Neural progenitor cell (in vitro differentiated cells): ENCODE measurements at regions not wholly inside any gene's neighbourhood (a gene's known extent, or its start where the extent isn't known, plus 50 kb on each side); places are given as distances from the start of the nearest gene placed in this dataset.

Experiments
- DNase-seq: peaks from one replicate; pipeline ENCODE4 v3.0.0-alpha.2; 2016; ENCODE audit warnings: low spot score
- H2AFZ ChIP-seq: fragments of 200-600 bp; sonication (generic); replicated peaks from 2 replicates; pipeline ENCODE4 v1.6.1; 2016; ENCODE audit warnings: antibody characterized with exemption
- H3F3A ChIP-seq: fragments of 200-600 bp; sonication (generic); 2 replicates; pipeline ENCODE4 v1.6.1; 2016; ENCODE audit warnings: antibody characterized with exemption, low read depth
- H3K27ac ChIP-seq: fragments of 200-600 bp; sonication (generic); 2 replicates; pipeline ENCODE4 v1.5.1; 2016; ENCODE audit warnings: mild to moderate bottlenecking
- H3K27me3 ChIP-seq: fragments of 200-600 bp; sonication (generic); 2 replicates; pipeline ENCODE4 v1.6.1; 2016; ENCODE audit warnings: mild to moderate bottlenecking, moderate library complexity
- H3K36me3 ChIP-seq: fragments of 200-600 bp; sonication (generic); 2 replicates; pipeline ENCODE4 v1.5.1; 2016
- H3K4me1 ChIP-seq: fragments of 200-600 bp; sonication (generic); 2 replicates; pipeline ENCODE4 v1.6.1; 2016; ENCODE audit warnings: mixed run types
- H3K4me2 ChIP-seq: fragments of 200-600 bp; sonication (generic); 2 replicates; pipeline ENCODE4 v1.6.1; 2016
- H3K4me3 ChIP-seq: fragments of 200-600 bp; sonication (generic); 2 replicates; pipeline ENCODE4 v1.5.1; 2016
- H3K79me2 ChIP-seq: fragments of 200-600 bp; sonication (generic); 2 replicates; pipeline ENCODE4 v1.6.1; 2016; ENCODE audit warnings: low read depth
- H3K9ac ChIP-seq: fragments of 200-600 bp; sonication (generic); 2 replicates; pipeline ENCODE4 v1.6.1; 2016
- H3K9me3 ChIP-seq: fragments of 200-600 bp; sonication (generic); 2 replicates; pipeline ENCODE4 v1.5.1; 2016; ENCODE audit warnings: low read depth
- H4K20me1 ChIP-seq: fragments of 200-600 bp; sonication (generic); 2 replicates; pipeline ENCODE4 v1.6.1; 2016; ENCODE audit warnings: low read depth
- H3K27ac Mint-ChIP-seq: 3 replicates; pipeline ENCODE4 v1.8.0; 2021; ENCODE audit warnings: mixed read lengths
- H3K27me3 Mint-ChIP-seq: 2 replicates; pipeline ENCODE4 v1.8.0; 2022; ENCODE audit warnings: low read depth, mild to moderate bottlenecking, inconsistent platforms, moderate library complexity, mixed read lengths; ENCODE audit not compliant: insufficient read depth
- H3K36me3 Mint-ChIP-seq: 3 replicates; pipeline ENCODE4 v1.8.0; 2021; ENCODE audit warnings: mixed read lengths
- H3K4me1 Mint-ChIP-seq: 3 replicates; pipeline ENCODE4 v1.8.0; 2021; ENCODE audit warnings: mixed read lengths
- H3K4me3 Mint-ChIP-seq: 3 replicates; pipeline ENCODE4 v1.8.0; 2021; ENCODE audit warnings: mild to moderate bottlenecking, moderate library complexity, mixed read lengths
- H3K9me3 Mint-ChIP-seq: 3 replicates; pipeline ENCODE4 v1.8.0; 2020; ENCODE audit warnings: mixed read lengths
- CTCF ChIP-seq: fragments of 200-600 bp; sonication (generic); IDR thresholded peaks from 2 replicates; pipeline ENCODE4 v1.5.1; 2017; ENCODE audit warnings: antibody characterized with exemption, mild to moderate bottlenecking
- EZH2 ChIP-seq: fragments of 200-600 bp; sonication (generic); IDR thresholded peaks from 2 replicates; pipeline ENCODE4 v1.6.1; 2017; ENCODE audit warnings: antibody characterized with exemption, mild to moderate bottlenecking, moderate library complexity
- EZH2phosphoT487 ChIP-seq: fragments of 200-600 bp; sonication (generic); IDR thresholded peaks from 2 replicates; pipeline ENCODE4 v1.6.1; 2017; ENCODE audit warnings: antibody characterized with exemption

- no peak overlapping the region for H2AFZ ChIP-seq
- Mint-ChIP-seq H3K27me3 (no peaks in the 10 kb centered on the region), H3K4me3 (no peak overlapping the region), H3K27ac (no peak overlapping the region), H3K9me3 (no peaks in the 10 kb centered on the region), H3K36me3 (no peaks in the 10 kb centered on the region), H3K4me1 (no peaks in the 10 kb centered on the region)
- DNase-seq = no peak
- no peaks in the 10 kb centered on the region for H3F3A ChIP-seq
- H3K79me2 ChIP-seq = no peaks in the 10 kb centered on the region
- H3K4me3 ChIP-seq = no peak overlapping the region
- H3K9me3 ChIP-seq = no peaks in the 10 kb centered on the region
- H3K27me3 ChIP-seq = no peaks in the 10 kb centered on the region
- H3K4me1 ChIP-seq = no peaks in the 10 kb centered on the region
- H4K20me1 ChIP-seq = no peaks in the 10 kb centered on the region
- H3K27ac ChIP-seq = no peak overlapping the region
- no peak overlapping the region for H3K4me2 ChIP-seq
- TF ChIP-seq EZH2 = no peak
- TF ChIP-seq CTCF = no peak
- no peak for TF ChIP-seq EZH2phosphoT487
- H3K9ac ChIP-seq = no peak overlapping the region
- H3K36me3 ChIP-seq = no peaks in the 10 kb centered on the region
Measured at GRCh38 chr10:107577221-107577620, 412.7 kb upstream of the SORCS1 start.

GRCh38 chr10:107576746-107577145, 412.2 kb upstream of the SORCS1 start:
- Histone ChIP-seq H3K4me3 (no peak overlapping the region), H2AFZ (peak overlapping the region; percentile 7), H3K36me3 (no peaks in the 10 kb centered on the region), H3K9me3 (no peaks in the 10 kb centered on the region), H3K9ac (no peak overlapping the region), H3K27ac (no peak overlapping the region), H3K79me2 (no peaks in the 10 kb centered on the region), H3K4me1 (no peaks in the 10 kb centered on the region), H4K20me1 (no peaks in the 10 kb centered on the region), H3K4me2 (no peak overlapping the region), H3K27me3 (no peaks in the 10 kb centered on the region), H3F3A (no peaks in the 10 kb centered on the region)
- no peaks in the 10 kb centered on the region for H3K27me3 Mint-ChIP-seq
- no peak overlapping the region for H3K27ac Mint-ChIP-seq
- no peak overlapping the region for H3K4me3 Mint-ChIP-seq
- TF ChIP-seq EZH2 (no peak), EZH2phosphoT487 (no peak)
- DNase-seq = no peak
- H3K36me3 Mint-ChIP-seq = no peaks in the 10 kb centered on the region
- H3K9me3 Mint-ChIP-seq = no peaks in the 10 kb centered on the region
- H3K4me1 Mint-ChIP-seq = no peaks in the 10 kb centered on the region

GRCh38 chr10:107565014-107565413, 400.5 kb upstream of the SORCS1 start:
- Histone ChIP-seq H3K4me1 (no peaks in the 10 kb centered on the region), H3K27me3 (no peaks in the 10 kb centered on the region), H2AFZ (no peak overlapping the region), H3K9ac (no peak overlapping the region), H3K4me3 (no peak overlapping the region), H3K9me3 (peaks cover 9% of the 10 kb centered on the region), H4K20me1 (no peaks in the 10 kb centered on the region), H3K79me2 (no peaks in the 10 kb centered on the region), H3F3A (no peaks in the 10 kb centered on the region), H3K36me3 (no peaks in the 10 kb centered on the region), H3K4me2 (no peak overlapping the region), H3K27ac (no peak overlapping the region)
- peaks cover 10% of the 10 kb centered on the region for H3K9me3 Mint-ChIP-seq
- H3K4me1 Mint-ChIP-seq = no peaks in the 10 kb centered on the region
- no peak overlapping the region for H3K4me3 Mint-ChIP-seq
- H3K27ac Mint-ChIP-seq = no peak overlapping the region
- TF ChIP-seq CTCF (no peak), EZH2phosphoT487 (no peak), EZH2 (no peak)
- no peak for DNase-seq
- H3K36me3 Mint-ChIP-seq = no peaks in the 10 kb centered on the region
- no peaks in the 10 kb centered on the region for H3K27me3 Mint-ChIP-seq

GRCh38 chr10:107561136-107561650, 396.7 kb upstream of the SORCS1 start:
- Mint-ChIP-seq H3K9me3 (peaks cover under 1% of the 10 kb centered on the region), H3K27ac (no peak overlapping the region), H3K27me3 (no peaks in the 10 kb centered on the region), H3K4me1 (no peaks in the 10 kb centered on the region), H3K4me3 (no peak overlapping the region), H3K36me3 (no peaks in the 10 kb centered on the region)
- H4K20me1 ChIP-seq = no peaks in the 10 kb centered on the region
- DNase-seq = no peak
- no peak overlapping the region for H3K27ac ChIP-seq
- no peak overlapping the region for H2AFZ ChIP-seq
- H3K36me3 ChIP-seq = no peaks in the 10 kb centered on the region
- peaks cover 9% of the 10 kb centered on the region for H3K9me3 ChIP-seq
- H3K4me1 ChIP-seq = no peaks in the 10 kb centered on the region
- H3K4me3 ChIP-seq = no peak overlapping the region
- no peak overlapping the region for H3K9ac ChIP-seq
- H3K79me2 ChIP-seq = no peaks in the 10 kb centered on the region
- no peaks in the 10 kb centered on the region for H3K27me3 ChIP-seq
- TF ChIP-seq CTCF (no peak), EZH2 (no peak), EZH2phosphoT487 (no peak)
- no peaks in the 10 kb centered on the region for H3F3A ChIP-seq
- no peak overlapping the region for H3K4me2 ChIP-seq
